KBM-7 (cell line): ENCODE measurements at regions not wholly inside any gene's neighbourhood (a gene's known extent, or its start where the extent isn't known, plus 50 kb on each side); places are given as distances from the start of the nearest gene placed in this dataset.
"Not testable (repeated sequence)": the region's sequence is repeated elsewhere in the genome, so short reads cannot be mapped to it uniquely, and the experiment has no call there.

Experiments used
- DNase-seq: peaks from one replicate; pipeline ENCODE4 v3.0.0-alpha.2; 2015
- in situ Hi-C: fragments of 300-500 bp; cut with MboI; formaldehyde crosslinking; loops from 2 replicates; pipeline ENCODE4 v1.14.3; 2020; ENCODE audit warnings: low sequenced_read_pairs, low pct_unique_long_range_greater_than_20kb, mixed read lengths

DNA sequence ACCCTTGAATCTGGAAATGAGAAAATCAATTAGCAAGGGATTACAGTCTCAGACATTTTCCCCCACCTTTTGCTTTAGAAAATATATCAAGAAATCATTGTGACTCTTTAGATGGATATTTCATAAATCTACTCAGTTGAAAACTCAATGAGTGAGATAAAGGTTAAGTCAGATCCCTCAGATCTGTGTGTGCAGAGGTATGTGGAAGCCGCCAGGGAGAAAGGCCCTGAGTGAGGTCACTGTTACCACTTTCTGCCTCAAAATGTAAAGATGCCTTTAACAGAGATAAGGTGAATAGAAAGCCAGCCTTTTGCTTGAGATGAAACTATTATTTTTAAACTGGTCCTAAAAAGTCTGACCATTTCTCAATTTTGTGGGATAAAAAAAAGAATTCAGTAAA is 225.6 kb upstream of the HES1 start:
- no peak for DNase-seq
- in situ Hi-C loops = no loop called here

DNA sequence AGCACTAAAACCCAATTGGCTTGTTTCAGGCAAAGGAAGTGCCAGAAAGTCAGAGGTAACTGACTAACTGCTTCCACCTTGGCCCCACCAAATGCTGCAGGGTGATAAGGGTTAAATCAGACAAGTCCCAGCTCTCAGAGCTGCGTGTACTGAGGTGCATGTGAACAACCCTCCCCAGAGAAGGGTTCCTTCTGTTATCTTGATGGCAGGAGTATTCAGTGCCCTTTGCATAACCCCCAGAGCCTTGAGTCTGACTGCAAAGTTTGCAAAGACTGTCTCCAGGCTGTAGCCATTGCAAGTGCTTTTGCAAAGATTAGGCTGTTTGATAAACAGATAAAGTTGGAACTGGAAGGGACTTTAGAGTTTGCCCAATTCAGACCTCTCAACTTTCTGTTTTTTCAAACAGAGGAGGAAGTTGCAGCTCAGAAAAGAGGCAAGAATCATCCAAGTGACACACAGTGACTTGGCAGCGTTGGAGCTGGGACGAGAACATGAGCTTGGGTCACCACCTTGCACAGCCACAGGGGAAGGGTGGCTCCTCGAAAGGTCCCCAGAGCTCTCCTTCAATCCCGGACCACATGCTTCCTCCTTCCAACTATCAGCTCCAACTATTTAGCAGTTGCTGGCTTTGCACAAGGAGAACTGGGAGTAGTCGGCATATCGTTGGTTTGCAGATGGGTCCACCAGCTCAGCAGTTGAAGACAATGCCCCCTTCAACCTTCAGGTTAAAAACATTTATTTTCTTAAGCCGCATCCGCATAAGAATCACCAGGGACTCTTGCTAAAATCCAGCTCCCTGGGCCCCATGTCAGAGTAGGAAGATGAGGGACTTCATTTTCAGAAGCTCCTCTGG is 224.8 kb upstream of the HES1 start:
- peak; percentile 29 for DNase-seq

GRCh38 chr3:193911784-193912340 is 224.1 kb upstream of the HES1 start:
- DNase-seq = no peak
- in situ Hi-C loops = no loop called here

More for the DNA sequence above, 224.8 kb upstream of the HES1 start:
- in situ Hi-C loops = no loop called here

DNA sequence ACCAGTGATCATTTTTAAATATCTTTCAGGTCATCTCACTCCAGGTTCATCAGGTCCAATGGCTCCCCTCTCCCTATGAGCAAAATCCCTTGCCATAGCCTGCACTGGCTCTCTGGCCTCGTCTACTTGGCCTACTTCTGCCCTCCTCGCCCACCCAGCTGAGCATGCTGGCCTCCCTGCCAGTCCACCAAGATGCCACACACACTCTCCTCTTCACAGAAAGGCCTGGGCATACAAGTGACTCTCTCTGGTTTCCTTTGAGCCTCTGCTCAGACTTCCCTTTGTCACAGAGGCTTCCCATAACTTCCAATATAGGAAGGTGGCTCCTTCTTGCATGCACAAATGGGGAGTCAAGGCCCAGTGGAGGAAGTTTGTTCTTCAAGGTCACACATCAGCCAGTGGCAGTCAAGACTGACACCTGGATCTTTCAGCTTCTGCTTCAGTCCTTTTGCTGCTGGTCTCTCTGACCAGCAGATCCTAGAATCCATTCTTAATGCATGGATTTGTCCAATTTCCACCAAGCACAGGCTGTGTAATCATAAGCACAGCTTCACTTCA is 223.2 kb upstream of the HES1 start:
- in situ Hi-C loops = no loop called here
- DNase-seq = no peak

DNA sequence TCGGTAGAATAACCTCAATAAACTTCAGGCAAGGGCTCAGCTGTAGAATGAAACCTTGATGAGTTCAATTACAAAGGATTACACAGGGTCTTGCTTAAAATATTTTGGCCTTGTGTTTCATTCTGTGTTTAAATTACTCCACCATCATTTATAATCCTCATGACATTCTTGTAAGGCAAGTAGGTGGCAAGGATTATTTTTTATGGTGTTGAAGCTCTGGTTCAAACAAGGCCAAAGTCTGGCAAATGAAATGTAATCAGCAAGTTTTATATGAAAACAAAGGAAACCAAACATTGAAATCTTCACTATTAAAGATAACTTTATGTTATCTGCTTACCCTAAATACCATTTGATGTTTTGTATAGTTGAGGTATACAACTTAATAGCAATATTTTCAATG is 221.3 kb upstream of the HES1 start:
- in situ Hi-C loops = no loop called here
- no peak for DNase-seq

GRCh38 chr3:193915099-193915498 is 220.8 kb upstream of the HES1 start:
- DNase-seq = no peak

DNA sequence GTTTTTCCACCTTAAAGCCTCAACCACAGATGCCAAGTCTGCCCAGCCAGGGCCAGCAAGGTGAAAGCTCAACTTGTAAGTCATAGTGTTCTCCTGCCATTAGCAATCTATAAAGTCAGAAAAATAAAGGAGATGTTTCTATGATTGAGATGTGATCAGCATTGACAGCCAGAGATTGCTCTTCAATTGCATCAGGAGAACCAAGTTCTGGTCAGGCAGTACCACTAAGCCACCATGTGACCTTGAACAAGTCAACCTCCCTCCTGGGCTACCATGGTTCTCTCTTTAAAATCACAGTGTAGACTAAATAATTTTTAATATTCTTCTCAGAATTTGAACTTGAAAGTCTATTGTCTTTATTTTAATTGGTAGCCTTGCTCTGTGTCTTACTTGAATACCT is 220.3 kb upstream of the HES1 start:
- in situ Hi-C loops = no loop called here
- no peak for DNase-seq

More at GRCh38 chr3:193915099-193915498, 220.8 kb upstream of the HES1 start:
- in situ Hi-C loops = no loop called here

DNA sequence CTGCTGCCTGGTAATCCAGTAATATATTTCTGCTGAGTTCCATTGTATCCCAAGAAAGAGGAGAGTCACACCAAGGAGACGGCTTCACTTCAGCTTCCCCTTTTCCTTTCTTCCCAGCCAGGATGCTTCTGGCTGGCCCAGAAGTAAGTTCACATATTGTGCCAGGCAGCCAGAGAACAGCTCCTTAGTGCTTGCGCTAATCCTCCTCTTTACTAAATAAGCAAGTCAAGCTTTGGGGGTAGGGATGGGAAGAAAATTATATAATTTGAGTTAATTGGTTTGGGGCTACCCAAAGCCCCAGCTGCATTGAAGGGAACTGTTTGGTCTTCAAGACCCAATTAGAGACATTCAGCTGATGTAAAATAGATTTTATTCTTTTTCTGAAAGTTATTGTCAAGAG is 218.8 kb upstream of the HES1 start:
- in situ Hi-C loops = no loop called here
- DNase-seq = no peak

GRCh38 chr3:193921465-193921864 is 214.5 kb upstream of the HES1 start:
- DNase-seq = no peak
- in situ Hi-C loops = no loop called here

DNA sequence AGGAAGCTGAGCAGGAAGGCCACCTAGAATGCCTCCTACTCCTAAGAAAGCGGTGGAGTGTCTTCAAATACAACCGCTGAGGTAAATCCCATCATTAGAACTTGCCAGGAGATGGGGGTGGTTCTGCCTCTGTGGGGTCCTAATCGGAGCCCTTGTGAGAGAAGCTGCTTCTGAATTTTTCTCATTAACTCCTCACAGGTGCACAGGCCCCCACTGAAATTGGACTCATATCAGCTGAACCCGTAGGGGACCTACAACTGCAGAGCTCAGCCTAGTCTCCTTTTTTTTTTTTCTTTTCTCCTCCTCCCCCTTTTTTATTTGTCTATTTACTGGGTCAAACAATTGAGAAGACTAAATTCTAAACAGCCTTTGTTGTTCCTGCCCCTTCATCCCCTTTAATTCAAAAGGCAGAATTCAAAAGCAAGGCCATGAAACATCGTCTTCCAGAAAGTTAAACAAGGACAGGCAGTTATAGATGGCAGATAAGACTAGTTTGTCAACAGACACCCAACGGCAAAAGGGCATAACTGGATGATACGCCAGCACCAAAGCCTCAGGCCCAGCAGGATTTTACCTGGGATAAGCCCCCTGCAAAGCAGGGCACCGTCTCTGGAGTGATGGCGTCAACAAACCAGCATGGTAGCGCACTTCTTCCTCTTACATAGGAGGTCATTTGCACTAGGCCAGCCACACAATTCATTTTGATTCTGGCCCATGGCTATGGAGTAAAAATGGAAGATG is 213.7 kb upstream of the HES1 start:
- in situ Hi-C loops = no loop called here

DNA sequence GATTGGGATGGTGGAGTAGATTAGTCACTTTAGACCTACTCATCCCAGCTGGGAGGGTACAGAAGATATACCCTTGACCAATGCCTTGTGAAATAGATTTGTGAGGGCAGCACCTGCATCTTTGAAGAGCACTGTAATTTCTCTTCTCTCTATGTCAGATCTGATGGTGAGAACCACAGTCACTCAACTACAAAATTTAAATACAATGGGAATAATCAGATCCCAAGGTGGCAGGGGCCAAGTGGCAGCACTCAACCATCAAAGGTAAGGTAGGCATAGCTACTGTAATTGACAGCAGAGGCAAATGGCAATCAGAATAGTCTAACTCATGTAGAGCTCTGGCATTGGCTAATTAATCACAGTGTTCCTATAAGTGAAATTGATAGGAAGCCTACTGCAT is 212.0 kb upstream of the HES1 start:
- in situ Hi-C loops, DNase-seq: not testable (repeated sequence)

More for the DNA sequence above, 213.7 kb upstream of the HES1 start:
- DNase-seq = no peak

- in situ Hi-C loops, DNase-seq: not testable (repeated sequence)
These were observed 209.9 kb upstream of the HES1 start for GRCh38 chr3:193926071-193926470.

DNA sequence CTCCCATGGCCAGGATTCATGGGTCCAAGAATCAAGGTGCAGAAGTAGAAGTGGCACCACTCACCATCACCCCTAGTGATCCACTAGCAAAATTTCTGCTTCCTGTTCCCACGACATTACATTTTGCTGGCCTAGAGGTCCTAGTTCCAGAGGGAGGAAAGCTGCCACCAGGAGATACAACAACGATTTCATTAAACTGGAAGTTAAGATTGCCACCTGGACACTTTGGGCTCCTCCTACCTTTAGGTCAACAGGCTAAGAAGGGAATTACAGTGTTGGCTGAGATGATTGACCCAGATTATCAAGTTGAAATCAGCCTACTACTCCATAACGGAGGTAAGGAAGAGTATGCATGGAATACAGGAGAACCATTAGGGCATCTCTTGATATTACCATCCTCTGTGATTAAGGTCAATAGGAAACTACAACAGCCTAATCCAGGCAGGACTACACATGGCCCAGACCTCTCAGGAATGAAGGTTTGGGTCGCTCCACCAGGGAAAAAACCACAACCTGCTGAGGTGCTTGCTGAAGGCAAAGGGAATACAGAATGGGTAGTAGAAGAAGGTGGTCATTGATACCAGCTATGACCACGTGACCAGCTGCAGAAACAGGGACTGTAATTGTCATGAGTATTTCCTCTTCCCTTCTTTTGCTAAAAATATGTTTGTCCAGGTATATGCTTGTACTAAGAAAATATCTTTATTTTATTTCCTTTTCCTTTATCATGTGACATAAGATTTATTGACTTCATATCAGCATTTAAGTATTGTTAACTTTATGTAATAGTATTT is 208.3 kb upstream of the HES1 start:
- in situ Hi-C loops, DNase-seq: not testable (repeated sequence)

DNA sequence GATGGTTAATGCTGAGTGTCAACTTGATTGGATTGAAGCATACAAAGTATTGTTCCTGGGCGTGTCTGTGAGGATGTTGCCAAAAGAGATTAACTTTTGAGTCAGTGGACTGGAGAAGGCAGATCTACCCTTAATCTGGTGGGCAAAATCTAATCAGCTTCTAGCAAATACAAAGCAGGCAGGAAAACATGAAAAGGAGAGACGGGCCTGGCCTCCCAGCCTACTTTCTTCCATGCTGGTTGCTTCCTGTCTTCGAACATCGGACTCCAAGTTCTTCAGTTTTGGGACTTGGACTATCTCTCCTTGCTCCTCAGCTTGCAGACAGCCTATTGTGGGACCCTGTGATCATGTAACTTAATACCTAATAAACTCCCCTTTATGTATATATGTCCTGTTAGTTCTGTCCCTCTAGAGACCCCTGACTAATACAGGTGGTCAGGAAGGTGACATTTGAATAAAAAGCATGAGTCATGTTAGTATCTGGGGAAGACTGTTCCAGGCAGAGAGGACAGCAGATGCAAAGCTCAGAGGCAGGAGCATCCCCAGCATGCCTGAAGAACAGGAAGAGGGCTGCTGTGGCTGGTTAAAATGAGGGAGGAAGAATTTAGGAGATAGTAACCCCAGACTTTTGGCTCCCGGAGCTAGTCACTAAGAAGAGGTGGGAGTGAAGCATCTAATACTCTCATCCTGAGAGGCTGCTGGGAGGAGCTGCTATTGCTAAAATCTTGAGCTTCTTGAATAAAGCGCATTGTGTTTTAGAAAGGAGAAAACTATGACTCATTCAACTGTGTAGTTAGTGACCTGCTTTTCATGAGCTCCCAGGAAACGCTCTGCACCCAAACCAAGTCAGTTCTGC is 207.4 kb upstream of the HES1 start:
- in situ Hi-C loops = no loop called here
- DNase-seq = no peak

DNA sequence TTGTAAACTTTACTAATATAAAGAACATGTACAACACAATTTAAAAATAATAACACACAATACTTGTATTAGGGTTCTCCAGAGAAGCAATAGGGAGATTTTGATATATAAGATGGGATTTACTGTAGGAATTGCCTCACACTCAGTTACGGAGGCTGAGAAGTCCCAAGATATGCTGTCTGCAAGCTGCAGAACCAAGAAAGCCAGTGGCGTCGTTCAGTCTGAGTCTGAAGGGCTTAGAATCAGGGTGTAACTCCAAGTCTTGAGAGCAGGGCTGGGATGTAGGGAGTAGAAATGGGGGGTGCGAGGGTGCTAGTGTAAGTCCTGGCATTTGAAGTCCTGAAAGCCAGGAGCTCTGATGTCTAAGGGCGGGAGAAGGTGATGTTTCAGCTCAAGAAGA is 206.6 kb upstream of the HES1 start:
- in situ Hi-C loops = no loop called here

DNA sequence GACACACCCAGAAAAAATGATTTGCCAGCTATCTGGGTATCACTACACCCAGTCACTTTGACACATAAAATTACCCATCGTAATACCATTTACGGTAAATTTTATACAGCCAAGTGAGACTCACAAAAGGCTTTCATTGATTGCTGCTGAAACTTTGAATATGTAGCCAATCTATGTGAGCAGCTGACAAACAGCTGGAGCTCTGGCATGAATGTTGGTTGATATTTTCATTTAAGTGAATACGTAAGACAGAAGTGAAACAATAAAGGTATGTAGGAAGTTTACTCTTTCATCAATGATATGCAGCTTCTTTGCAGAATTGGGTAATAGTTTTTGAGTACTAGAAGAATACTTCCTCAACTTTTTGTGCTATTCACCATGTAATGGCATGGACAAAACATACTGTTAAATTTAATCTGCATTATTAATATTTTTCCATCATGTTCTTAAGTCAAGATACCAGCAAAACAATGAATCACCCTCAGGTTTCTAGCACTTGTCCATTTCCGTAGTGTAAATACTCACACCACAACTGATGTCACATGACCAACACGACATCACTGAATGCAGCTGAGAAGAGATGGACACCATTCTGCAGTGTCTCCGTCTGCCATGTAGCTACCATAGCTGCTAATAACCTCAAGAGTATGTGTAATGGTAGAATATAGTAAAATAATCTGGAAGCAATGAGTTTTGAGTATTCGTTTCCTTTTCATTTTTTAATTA is 205.9 kb upstream of the HES1 start:
- DNase-seq = no peak

More for the DNA sequence above, 206.6 kb upstream of the HES1 start:
- no peak for DNase-seq

DNA sequence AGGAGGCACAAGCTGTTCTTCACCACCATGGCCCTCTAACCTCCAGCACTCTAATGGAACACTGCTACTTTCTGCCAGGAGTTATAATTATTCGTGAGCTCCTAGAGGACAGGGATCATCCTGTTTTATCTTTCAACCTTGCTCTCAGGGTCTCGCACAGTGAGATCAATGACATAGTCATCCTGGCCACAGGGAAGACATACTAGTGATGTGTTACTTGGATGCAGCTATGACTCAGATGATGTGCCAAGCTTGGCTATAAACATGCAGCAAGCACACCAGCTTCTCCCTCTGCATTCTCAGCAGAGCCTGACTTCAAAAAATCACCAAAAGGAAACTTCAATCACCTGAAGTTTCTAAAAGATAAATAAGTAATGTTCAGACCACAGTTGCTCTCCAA is 203.8 kb upstream of the HES1 start:
- in situ Hi-C loops = no loop called here

More for the DNA sequence above, 205.9 kb upstream of the HES1 start:
- in situ Hi-C loops = no loop called here

GRCh38 chr3:193932576-193932975 is 203.4 kb upstream of the HES1 start:
- in situ Hi-C loops = no loop called here
- DNase-seq = no peak

More for the DNA sequence above, 203.8 kb upstream of the HES1 start:
- DNase-seq = no peak
